SW480 (cell line): ENCODE measurements at regions not wholly inside any gene's neighbourhood (a gene's known extent, or its start where the extent isn't known, plus 50 kb on each side); places are given as distances from the start of the nearest gene placed in this dataset.
A peak's percentile ranks its signal among the peaks of the same experiment; 100 is the strongest.
"Not testable (repeated sequence)": the region's sequence is repeated elsewhere in the genome, so short reads cannot be mapped to it uniquely, and the experiment has no call there.

Experiments used
- DNase-seq: peaks from one replicate; pipeline ENCODE4 v3.0.0-alpha.2; 2016; ENCODE audit warnings: low spot score

- DNase-seq = not testable (repeated sequence)
Measured at GRCh38 chr10:78344257-78344656, 310.6 kb downstream of the RPS24 start.

- DNase-seq = not testable (repeated sequence)
Measured at GRCh38 chr10:78345515-78345914, 311.9 kb downstream of the RPS24 start.

GRCh38 chr10:78346721-78347120 is 313.1 kb downstream of the RPS24 start:
- no peak for DNase-seq

GRCh38 chr10:78348411-78349164 is 314.9 kb downstream of the RPS24 start:
- DNase-seq = no peak

GRCh38 chr10:78349165-78349516 is 315.5 kb downstream of the RPS24 start:
- no peak for DNase-seq

GRCh38 chr10:78349911-78350663 is 316.4 kb downstream of the RPS24 start:
- no peak for DNase-seq

GRCh38 chr10:78351283-78351682 is 317.6 kb downstream of the RPS24 start:
- DNase-seq = no peak

GRCh38 chr10:78351809-78352208 is 318.1 kb downstream of the RPS24 start:
- DNase-seq = no peak

GRCh38 chr10:78353636-78354035 is 320.0 kb downstream of the RPS24 start:
- no peak for DNase-seq

- no peak for DNase-seq
Measured at GRCh38 chr10:78354101-78354500, 320.4 kb downstream of the RPS24 start.

GRCh38 chr10:78356291-78356900 is 322.7 kb downstream of the RPS24 start:
- no peak for DNase-seq

- no peak for DNase-seq
Measured at GRCh38 chr10:78357141-78358063, 323.7 kb downstream of the RPS24 start.

GRCh38 chr10:78358351-78358750 is 324.7 kb downstream of the RPS24 start:
- DNase-seq = no peak

- no peak for DNase-seq
Measured at GRCh38 chr10:78358982-78359381, 325.3 kb downstream of the RPS24 start.

GRCh38 chr10:78359640-78360091 is 326.0 kb downstream of the RPS24 start:
- DNase-seq = no peak

- no peak for DNase-seq
Measured at GRCh38 chr10:78360284-78360683, 326.6 kb downstream of the RPS24 start.

GRCh38 chr10:78361031-78361430 is 327.4 kb downstream of the RPS24 start:
- DNase-seq = no peak

GRCh38 chr10:78362406-78363022 is 328.9 kb downstream of the RPS24 start:
- DNase-seq = peak; percentile 7

GRCh38 chr10:78363190-78363589 is 329.5 kb downstream of the RPS24 start:
- DNase-seq = no peak

- DNase-seq = no peak
Measured at GRCh38 chr10:78365694-78366093, 332.0 kb downstream of the RPS24 start.

GRCh38 chr10:78366663-78367411 is 333.2 kb downstream of the RPS24 start:
- no peak for DNase-seq
